ENCODE measurements at regions not wholly inside any gene's neighbourhood (a gene's known extent, or its start where the extent isn't known, plus 50 kb on each side); places are given as distances from the start of the nearest gene placed in this dataset.

DNA sequence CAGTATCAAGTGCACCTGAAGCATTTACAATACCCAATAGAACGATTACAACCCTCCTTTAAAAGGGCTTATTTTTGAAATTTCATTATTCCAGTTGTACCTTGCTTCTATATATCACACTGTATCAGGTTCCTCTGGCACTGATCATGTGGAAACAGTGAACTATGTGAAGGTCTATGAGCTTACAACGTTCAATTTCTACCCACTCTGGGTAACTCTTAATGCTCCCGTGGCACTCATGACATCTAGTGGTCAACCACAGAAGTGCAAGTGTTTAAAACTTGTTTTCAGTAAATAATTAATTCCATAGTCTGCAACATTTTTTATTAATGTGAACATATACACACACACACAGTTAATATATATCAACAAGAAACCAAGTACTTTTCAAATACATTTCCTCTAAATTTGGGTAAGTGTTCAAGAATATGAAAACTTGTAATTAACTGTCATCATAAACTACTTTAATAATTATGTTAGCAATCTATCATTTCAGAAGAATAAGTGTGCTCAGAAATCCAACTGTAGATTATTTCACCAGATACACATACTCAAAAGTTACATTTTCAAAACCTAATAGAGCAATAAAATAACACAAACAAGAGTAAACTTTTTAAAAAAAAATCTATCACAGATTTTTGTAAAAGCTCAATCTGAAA is 61.0 kb downstream of the MPP7 start:
- TF ChIP-seq, protein P1, sequence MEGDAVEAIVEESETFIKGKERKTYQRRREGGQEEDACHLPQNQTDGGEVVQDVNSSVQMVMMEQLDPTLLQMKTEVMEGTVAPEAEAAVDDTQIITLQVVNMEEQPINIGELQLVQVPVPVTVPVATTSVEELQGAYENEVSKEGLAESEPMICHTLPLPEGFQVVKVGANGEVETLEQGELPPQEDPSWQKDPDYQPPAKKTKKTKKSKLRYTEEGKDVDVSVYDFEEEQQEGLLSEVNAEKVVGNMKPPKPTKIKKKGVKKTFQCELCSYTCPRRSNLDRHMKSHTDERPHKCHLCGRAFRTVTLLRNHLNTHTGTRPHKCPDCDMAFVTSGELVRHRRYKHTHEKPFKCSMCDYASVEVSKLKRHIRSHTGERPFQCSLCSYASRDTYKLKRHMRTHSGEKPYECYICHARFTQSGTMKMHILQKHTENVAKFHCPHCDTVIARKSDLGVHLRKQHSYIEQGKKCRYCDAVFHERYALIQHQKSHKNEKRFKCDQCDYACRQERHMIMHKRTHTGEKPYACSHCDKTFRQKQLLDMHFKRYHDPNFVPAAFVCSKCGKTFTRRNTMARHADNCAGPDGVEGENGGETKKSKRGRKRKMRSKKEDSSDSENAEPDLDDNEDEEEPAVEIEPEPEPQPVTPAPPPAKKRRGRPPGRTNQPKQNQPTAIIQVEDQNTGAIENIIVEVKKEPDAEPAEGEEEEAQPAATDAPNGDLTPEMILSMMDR (IDR thresholded peaks at IDR 0.05): peak; percentile 93

DNA sequence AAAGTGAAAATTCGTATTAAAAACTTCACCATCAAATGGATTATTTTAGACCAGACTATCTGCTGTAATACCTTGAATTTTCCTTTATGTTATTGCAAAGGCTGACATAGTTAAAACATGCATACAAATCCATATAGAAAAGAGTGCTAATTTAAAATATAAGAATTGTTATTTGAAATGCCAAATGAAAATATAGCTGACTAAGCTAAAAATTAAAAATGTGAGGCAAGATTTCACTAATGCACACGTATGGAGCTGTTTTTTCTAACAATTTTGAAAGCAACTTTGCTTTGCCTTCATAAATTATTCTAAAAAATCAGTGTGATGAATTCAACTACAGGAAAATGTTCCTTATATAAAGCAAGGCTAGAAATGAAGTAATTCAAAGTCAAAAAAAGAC is 62.5 kb downstream of the MPP7 start:
- TF ChIP-seq, protein P1 (IDR thresholded peaks at IDR 0.05): no peak

DNA sequence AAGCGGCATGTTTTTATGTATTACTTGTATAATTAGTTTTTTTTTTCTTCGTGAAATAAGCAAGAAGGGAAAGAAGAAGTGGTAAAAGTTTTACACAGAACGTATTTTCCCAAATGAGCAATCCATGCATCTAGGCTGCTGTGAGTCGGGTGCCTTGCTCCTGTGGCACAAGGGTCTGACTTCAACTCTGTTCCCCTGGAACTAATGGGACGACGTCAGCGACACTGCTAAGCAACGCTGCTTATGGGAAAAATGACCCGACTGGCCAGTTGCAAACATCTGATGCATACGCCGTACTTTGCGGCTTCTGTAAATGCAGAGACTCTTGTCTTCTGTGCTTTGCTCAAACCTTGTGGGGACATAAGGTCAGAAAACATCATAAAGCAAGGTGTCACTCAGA is 66.3 kb downstream of the MPP7 start:
- TF ChIP-seq, protein P1 (IDR thresholded peaks at IDR 0.05): no peak

DNA sequence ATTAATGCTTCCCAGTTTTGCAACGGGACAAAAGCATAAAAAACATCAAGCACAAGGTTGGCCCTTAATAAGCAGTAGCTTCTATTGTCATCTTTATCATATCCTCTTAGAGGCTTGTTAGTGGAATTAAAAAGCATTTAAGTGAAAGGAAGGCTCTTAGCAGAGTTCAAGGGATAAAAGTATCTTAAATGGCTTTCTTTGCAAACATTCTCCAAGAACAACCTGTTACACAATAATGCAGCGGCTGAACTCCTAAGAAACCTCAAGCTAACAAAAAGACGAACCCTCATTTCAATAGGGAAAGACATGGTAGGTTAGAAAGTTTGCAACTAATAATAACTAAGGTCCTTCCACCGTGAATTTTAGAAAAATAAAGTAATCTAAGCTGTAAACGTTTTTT is 82.1 kb downstream of the MPP7 start:
- TF ChIP-seq, protein P1 (IDR thresholded peaks at IDR 0.05): no peak

DNA sequence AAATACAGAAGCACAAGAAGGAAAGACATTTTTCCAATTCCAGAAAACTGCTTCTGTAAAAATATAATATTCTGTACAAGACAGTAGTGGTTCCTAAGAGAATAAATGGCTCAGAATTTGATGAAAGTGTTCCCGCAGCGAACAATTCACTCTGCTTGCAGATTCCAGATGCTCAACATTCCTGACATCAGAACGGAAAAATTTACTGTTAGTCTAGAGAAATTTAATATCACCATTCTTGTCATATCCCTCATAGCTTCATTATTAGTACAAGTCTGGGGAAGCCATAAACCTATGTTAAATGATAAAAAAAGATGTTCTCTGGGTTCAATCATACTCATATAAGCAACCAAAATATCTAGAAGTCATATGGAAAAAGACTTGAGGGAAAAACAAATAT is 83.6 kb downstream of the MPP7 start:
- TF ChIP-seq, protein P1 (IDR thresholded peaks at IDR 0.05): no peak

DNA sequence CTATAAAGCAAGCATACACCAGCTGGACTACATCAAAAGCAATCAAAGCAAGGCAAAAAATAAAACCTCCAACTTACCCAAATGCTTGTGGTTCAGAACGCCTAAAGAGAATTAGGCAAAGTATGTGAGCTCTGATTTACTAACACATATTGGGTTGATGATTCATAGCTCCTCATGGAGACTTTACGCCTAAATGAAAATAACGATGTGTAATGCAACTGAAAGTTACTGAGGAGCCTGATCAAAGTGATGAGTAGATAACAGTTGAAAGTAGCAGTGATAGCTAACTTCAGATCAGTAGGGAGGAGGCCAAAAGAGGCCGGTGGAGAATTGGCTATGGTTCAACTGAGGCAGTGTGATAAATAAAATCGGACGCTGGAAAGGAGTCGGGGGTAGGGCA is 85.0 kb downstream of the MPP7 start:
- TF ChIP-seq, protein P1 (IDR thresholded peaks at IDR 0.05): no peak

DNA sequence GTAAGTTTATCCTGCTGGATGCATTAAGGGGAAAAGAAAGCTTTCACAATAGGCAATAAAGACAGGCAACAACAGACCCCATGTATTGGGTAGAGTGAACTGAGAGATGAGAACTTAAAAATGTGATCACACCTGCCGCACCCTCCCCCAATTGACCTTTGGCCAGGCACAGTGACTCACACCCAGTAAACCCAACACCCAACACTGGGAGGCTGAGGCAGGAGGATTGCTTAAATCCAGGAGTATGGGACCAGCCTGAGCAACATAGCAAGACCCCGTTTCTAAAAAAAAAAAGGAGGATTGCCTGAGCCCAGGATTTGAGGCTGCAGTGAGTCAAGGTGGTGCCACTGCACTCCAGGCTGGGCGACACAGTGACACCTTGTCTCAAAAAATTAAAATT is 86.9 kb downstream of the MPP7 start:
- TF ChIP-seq, protein P1 (IDR thresholded peaks at IDR 0.05): no peak

DNA sequence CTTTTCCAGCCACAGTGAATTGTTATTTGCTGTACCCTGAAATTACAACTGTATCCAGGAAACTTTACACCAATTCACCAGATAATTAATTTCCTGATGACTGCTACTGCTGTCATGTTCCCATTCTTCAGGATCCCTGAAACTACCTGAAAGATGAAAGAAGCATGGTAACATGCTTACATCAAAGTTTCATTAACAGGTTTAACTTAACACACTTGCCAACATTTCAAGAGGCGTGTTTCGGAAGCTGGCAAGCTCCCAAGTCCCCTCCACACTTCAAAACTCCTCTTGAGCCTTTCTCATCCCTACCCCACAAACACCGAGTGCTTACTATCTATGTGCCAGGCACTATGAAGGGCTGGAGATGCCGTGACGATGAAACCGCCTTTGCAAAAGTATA is 88.6 kb downstream of the MPP7 start:
- TF ChIP-seq, protein P1 (IDR thresholded peaks at IDR 0.05): no peak

Data from LNCAP (cell line).